ENCODE measurements at regions not wholly inside any gene's neighbourhood (a gene's known extent, or its start where the extent isn't known, plus 50 kb on each side); places are given as distances from the start of the nearest gene placed in this dataset.

DNA sequence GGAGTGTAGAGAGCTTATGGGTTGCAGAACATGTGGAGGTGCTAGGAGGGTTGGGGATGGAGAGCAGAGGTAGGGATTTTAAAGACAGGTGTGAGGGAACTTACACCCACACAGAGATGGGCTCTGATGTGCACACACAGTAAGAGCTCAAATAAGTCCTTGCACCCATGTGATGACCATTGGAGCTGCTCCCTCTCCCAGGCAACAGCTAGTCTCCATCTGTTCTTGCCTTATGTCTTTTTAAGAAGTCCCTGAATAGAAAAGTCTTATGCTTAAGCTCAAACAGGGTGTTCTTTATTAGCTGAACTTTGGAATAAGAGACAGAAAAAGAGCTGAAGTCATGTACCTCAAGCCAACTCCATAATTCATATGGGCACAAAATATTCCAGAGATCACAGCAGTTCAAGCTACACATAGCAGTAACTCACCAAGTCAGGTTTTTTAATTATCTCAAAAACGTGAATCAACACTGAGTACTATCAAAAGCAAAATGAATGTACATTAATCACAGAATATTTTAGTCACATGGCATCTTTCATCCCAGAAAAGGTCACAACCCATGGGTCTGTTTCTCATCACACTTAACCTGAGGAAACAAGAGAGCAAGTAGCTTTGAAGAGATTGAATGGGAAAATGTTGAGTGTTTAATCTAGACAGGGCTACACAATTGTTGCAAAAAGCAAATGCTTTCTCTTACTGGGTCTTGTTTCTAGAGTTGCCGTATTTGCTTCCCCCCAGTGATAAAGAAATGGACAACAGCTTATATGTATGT is 1513.6 kb upstream of the SEL1L start:
- ATAC-seq (no peak), DNase-seq (ENCODE audit: low read depth, low spot score) (no peak)
- ChIA-PET POLR2A (no interaction called here), CTCF (no interaction called here)
- H3K27ac ChIP-seq (ENCODE audit: low read length), result no peak overlapping the region
- H3K9me3 ChIP-seq (ENCODE audit: control insufficient read depth, insufficient read depth, low read depth, low read length), result no peaks in the 10 kb centered on the region
- no peak overlapping the region for H3K4me3 ChIP-seq (ENCODE audit: low read depth in 2 of 2, low read length in 2 of 2)
- H3K4me1 ChIP-seq (ENCODE audit: control insufficient read depth, insufficient read depth, low read length), result no peaks in the 10 kb centered on the region
- H3K27me3 ChIP-seq (ENCODE audit: control insufficient read depth, insufficient read depth, low read length), result no peaks in the 10 kb centered on the region
- in situ Hi-C loops (cut with HindIII; ENCODE audit: low pct_unique_long_range_greater_than_20kb, low sequenced_read_pairs) (no loop called here), intact Hi-C loops (cut with micrococcal nuclease; ENCODE audit: unreplicated experiment) (no loop called here)
- H3K36me3 ChIP-seq (ENCODE audit: control insufficient read depth, insufficient read depth, low read length), result no peaks in the 10 kb centered on the region
- TF ChIP-seq CTCF (IDR thresholded peaks at IDR 0.05) (no peak), POLR2AphosphoS5 (IDR thresholded peaks at IDR 0.05; ENCODE audit: low read depth, low read length) (no peak), SIN3A (IDR thresholded peaks at IDR 0.05; ENCODE audit: borderline replicate concordance, insufficient read depth, low read depth, low read length) (no peak), TCF7L2 (IDR thresholded peaks at IDR 0.05; ENCODE audit: low read depth, low read length) (no peak)
- TF ChIP-seq, protein P1, sequence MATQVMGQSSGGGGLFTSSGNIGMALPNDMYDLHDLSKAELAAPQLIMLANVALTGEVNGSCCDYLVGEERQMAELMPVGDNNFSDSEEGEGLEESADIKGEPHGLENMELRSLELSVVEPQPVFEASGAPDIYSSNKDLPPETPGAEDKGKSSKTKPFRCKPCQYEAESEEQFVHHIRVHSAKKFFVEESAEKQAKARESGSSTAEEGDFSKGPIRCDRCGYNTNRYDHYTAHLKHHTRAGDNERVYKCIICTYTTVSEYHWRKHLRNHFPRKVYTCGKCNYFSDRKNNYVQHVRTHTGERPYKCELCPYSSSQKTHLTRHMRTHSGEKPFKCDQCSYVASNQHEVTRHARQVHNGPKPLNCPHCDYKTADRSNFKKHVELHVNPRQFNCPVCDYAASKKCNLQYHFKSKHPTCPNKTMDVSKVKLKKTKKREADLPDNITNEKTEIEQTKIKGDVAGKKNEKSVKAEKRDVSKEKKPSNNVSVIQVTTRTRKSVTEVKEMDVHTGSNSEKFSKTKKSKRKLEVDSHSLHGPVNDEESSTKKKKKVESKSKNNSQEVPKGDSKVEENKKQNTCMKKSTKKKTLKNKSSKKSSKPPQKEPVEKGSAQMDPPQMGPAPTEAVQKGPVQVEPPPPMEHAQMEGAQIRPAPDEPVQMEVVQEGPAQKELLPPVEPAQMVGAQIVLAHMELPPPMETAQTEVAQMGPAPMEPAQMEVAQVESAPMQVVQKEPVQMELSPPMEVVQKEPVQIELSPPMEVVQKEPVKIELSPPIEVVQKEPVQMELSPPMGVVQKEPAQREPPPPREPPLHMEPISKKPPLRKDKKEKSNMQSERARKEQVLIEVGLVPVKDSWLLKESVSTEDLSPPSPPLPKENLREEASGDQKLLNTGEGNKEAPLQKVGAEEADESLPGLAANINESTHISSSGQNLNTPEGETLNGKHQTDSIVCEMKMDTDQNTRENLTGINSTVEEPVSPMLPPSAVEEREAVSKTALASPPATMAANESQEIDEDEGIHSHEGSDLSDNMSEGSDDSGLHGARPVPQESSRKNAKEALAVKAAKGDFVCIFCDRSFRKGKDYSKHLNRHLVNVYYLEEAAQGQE (IDR thresholded peaks at IDR 0.05; ENCODE audit: insufficient read depth in 1 of 2, low read depth in 2 of 2, low read length in 1 of 2), result no peak
- BruUV-seq (replicated peaks), result no TSS peak

GRCh38 chr14:83053022-83053710 is 1519.5 kb upstream of the SEL1L start:
- intact Hi-C loops (cut with micrococcal nuclease; ENCODE audit: unreplicated experiment), result no loop called here
- H3K36me3 ChIP-seq (ENCODE audit: control insufficient read depth, insufficient read depth, low read length), result no peaks in the 10 kb centered on the region
- ChIA-PET POLR2A (no interaction called here), CTCF (no interaction called here)
- BruUV-seq (replicated peaks), result no TSS peak
- no peaks in the 10 kb centered on the region for H3K27me3 ChIP-seq (ENCODE audit: control insufficient read depth, insufficient read depth, low read length)
- DNase-seq (ENCODE audit: low read depth, low spot score), result no peak
- in situ Hi-C loops (cut with HindIII; ENCODE audit: low pct_unique_long_range_greater_than_20kb, low sequenced_read_pairs), result no loop called here
- no peak overlapping the region for H3K27ac ChIP-seq (ENCODE audit: low read length)
- TF ChIP-seq, protein P1 (IDR thresholded peaks at IDR 0.05; ENCODE audit: insufficient read depth in 1 of 2, low read depth in 2 of 2, low read length in 1 of 2), result no peak
- TF ChIP-seq SIN3A (IDR thresholded peaks at IDR 0.05; ENCODE audit: borderline replicate concordance, insufficient read depth, low read depth, low read length), result no peak
- TF ChIP-seq CTCF (IDR thresholded peaks at IDR 0.05), result no peak
- TF ChIP-seq TCF7L2 (IDR thresholded peaks at IDR 0.05; ENCODE audit: low read depth, low read length), result no peak
- TF ChIP-seq POLR2AphosphoS5 (IDR thresholded peaks at IDR 0.05; ENCODE audit: low read depth, low read length), result no peak
- no peak overlapping the region for H3K4me3 ChIP-seq (ENCODE audit: low read depth in 2 of 2, low read length in 2 of 2)
- ATAC-seq, result no peak
- no peaks in the 10 kb centered on the region for H3K4me1 ChIP-seq (ENCODE audit: control insufficient read depth, insufficient read depth, low read length)
- no peaks in the 10 kb centered on the region for H3K9me3 ChIP-seq (ENCODE audit: control insufficient read depth, insufficient read depth, low read depth, low read length)
